SK-N-MC (cell line): ENCODE measurements at regions not wholly inside any gene's neighbourhood (a gene's known extent, or its start where the extent isn't known, plus 50 kb on each side); places are given as distances from the start of the nearest gene placed in this dataset.
A peak's percentile ranks its signal among the peaks of the same experiment; 100 is the strongest.
"Not testable (repeated sequence)": the region's sequence is repeated elsewhere in the genome, so short reads cannot be mapped to it uniquely, and the experiment has no call there.

Source experiments
- DNase-seq: peaks from one replicate; pipeline ENCODE4 v3.0.0-alpha.2; 2011; ENCODE audit warnings: low read depth, low spot score
- H3K27ac ChIP-seq: fragments of 200-600 bp; sonication (generic); 2 replicates; pipeline ENCODE4 v1.5.1; 2016; ENCODE audit warnings: mixed run types
- H3K36me3 ChIP-seq: fragments of 200-600 bp; sonication (generic); 2 replicates; pipeline ENCODE4 v1.6.1; 2017; ENCODE audit warnings: antibody characterized with exemption, low read length, mixed read lengths; ENCODE audit not compliant: insufficient read depth
- H3K4me3 ChIP-seq: fragments of 200-600 bp; sonication (generic); 2 replicates; pipeline ENCODE4 v1.5.1; 2016
- H3K9ac ChIP-seq: fragments of 200-600 bp; sonication (generic); 2 replicates; pipeline ENCODE4 v1.8.0; 2017; ENCODE audit warnings: mixed run types, mixed read lengths; ENCODE audit not compliant: insufficient read length
- H3K9me3 ChIP-seq: fragments of 200-600 bp; sonication (generic); 2 replicates; pipeline ENCODE4 v1.6.1; 2017; ENCODE audit warnings: low read depth, mild to moderate bottlenecking, antibody characterized with exemption, low read length, moderate library complexity, mixed read lengths
- EZH2 ChIP-seq: fragments of 200-600 bp; sonication (generic); IDR thresholded peaks from one replicate; pipeline ENCODE4 v1.6.1; 2017; ENCODE audit warnings: antibody characterized with exemption
- FOXP2 ChIP-seq: optimal IDR thresholded peaks from 2 replicates; pipeline ENCODE3; 2011; ENCODE audit warnings: mild to moderate bottlenecking, moderate library complexity; ENCODE audit not compliant: insufficient read depth; ENCODE audit errors: extremely low read length, control extremely low read depth
- POLR2AphosphoS5 ChIP-seq: IDR thresholded peaks from 2 replicates; pipeline ENCODE4 v1.6.1; 2012; ENCODE audit warnings: mild to moderate bottlenecking, low read depth, low read length, borderline replicate concordance

DNA sequence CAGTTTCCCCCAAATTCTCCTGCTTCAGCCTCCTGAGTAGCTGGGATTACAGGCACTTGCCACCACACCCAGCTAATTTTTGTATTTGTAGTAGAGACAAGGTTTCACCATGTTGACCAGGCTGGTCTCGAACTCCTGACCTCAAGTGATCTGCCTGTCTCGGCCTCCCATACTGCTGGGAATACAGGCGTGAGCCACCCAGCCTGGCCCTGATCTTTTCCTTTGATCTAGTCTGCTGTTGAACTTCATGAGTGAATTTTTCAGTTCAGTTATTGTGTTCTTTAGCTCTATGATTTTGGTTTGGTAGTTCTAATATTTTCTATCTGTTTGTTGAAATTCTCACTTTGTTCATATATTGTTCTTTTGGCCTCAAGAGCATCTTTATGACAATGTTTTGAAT, 83.4 kb upstream of the RAP2C start:
- not testable (repeated sequence) for H3K9me3 ChIP-seq, H3K36me3 ChIP-seq, H3K4me3 ChIP-seq, DNase-seq, H3K9ac ChIP-seq, H3K27ac ChIP-seq

DNA sequence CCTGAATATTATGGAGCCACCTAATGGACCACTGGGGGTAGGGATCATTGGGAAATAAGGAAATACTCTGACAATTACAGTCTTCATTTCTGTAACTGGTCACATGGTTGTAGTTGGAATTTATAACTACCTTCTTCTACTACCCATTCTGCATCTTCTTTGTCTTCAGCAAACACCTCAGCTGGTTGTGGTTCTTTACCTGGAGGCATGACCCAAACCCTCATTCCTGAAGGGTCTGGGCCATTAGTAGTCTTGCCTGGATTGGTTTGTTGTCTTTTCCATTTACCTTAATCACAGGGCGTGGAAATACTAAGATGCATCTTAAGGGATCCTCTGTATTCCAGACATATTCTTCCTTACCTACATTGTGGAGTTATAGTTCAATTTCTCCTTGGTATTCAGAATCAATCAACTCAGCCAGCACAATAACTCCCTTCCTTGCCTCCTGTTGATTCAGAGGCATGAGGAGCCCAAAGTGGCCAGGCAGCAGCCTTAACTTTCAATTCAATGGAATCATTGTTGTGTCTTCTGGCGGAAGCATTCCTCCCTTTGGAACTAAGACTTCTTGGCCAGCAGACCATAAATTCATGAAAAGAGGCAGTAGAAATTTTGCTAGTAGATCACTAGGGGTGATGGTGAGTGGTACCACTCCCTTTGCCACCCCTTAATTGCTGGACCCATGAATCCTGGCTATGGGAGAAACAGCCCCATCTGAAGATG, 75.7 kb upstream of the RAP2C start:
- H3K9ac ChIP-seq: no peak overlapping the region
- no peak overlapping the region for H3K4me3 ChIP-seq
- H3K27ac ChIP-seq: no peak overlapping the region
- DNase-seq: no peak
- H3K36me3 ChIP-seq: no peaks in the 10 kb centered on the region
- H3K9me3 ChIP-seq: no peaks in the 10 kb centered on the region
- TF ChIP-seq EZH2 (no peak), POLR2AphosphoS5 (no peak), FOXP2 (no peak)

DNA sequence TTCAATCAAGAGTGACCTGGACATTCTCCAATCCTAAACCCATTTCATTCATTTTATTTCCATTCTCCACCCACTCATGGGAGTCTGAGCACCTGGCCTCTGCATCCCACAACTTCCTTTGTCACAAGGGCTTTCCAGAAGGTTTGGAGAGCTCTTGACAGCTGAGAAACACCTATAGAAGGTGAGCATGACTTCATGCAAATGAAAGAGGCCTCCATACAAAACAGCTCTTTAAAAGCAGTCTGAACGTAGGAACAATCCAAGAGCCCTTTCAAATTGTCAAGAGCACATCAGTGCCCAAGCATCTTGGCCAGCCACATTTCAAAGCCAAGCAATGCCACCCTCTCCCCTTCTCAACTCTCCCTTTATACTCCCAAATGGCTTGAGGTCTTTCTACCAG, 74.9 kb upstream of the RAP2C start:
- Histone ChIP-seq H3K4me3 (no peak overlapping the region), H3K9ac (no peak overlapping the region), H3K9me3 (no peaks in the 10 kb centered on the region), H3K27ac (no peak overlapping the region), H3K36me3 (no peaks in the 10 kb centered on the region)
- no peak for DNase-seq
- TF ChIP-seq FOXP2 (no peak), EZH2 (no peak)

DNA sequence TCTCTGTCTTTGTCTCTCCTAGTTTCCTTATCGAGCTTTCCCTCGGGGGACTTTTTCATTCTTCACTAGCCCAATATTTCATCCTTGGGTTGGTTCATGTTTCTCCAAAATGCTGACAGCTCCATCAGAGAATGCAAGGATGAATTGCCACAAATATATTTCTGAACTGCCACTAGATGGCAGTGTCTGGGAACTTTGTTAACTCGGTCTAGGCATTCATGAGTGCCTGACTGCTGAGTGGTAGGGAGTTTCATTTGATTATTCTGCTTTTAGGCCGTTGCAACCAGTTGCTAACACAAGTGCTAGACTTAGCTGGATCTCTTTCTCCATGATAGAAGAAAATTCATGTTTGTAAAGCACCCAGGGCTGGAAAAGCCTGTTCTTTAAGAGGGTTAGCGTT, 73.5 kb upstream of the RAP2C start:
- Histone ChIP-seq H3K4me3 (no peak overlapping the region), H3K9ac (no peak overlapping the region), H3K36me3 (no peaks in the 10 kb centered on the region), H3K9me3 (no peaks in the 10 kb centered on the region), H3K27ac (no peak overlapping the region)
- TF ChIP-seq EZH2 (no peak), FOXP2 (no peak), POLR2AphosphoS5 (no peak)
- DNase-seq: peak; percentile 14

DNA sequence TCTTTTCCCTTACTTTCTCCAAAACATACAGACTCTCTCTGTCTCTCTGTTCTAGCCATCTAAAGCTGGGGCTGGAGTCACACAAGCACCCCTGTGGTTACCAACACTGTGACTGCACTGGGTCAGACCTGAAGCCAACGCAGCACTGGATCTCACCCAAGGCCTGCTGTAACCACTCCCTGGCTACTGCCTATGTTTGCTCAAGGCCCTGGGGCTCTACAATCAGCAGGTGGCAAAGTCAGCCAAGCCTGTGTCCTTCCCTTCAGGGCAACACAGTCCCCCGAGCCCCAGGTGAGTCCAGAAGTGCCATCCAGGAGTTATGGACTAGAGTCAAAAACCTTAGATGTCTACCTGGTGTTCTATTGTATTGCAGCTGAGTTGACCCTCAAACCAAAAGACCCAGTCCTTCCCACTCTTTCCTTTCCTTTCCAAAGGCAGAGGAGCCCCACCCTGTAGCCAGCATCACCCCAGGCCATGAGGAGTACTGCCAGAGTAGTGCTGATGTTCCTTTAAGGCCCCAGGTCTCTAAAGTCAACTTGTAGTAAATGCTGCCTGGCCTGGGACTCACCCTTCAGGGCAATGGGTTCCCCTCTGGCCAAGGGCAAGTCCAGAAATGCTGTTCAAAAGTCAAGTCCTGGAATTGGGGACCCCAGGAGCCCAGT, 58.8 kb upstream of the RAP2C start:
- no peak overlapping the region for H3K9ac ChIP-seq
- H3K27ac ChIP-seq: no peak overlapping the region
- TF ChIP-seq FOXP2: no peak
- TF ChIP-seq POLR2AphosphoS5: no peak
- TF ChIP-seq EZH2: no peak
- H3K36me3 ChIP-seq: no peaks in the 10 kb centered on the region
- DNase-seq: no peak
- H3K9me3 ChIP-seq: no peaks in the 10 kb centered on the region
- H3K4me3 ChIP-seq: no peak overlapping the region

DNA sequence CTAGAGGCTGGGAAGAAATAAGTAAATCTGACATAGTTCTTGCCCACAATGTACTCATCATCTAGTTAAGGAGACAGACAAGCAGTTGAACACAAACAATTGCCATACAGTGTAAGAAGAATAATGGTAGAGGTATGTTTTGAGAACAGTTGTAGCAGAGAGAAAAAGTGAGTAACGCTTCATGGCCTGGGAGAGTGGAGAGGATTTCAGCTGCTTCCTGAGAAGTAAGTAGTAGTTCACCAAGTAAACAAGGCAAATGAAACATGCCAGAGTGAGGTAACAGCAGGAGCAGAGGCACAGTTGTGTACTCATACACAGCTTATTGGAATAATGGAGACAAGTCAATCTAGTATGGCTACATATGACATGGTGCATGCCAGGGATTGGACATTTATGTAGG, 53.6 kb upstream of the RAP2C start:
- Histone ChIP-seq H3K4me3 (no peak overlapping the region), H3K36me3 (no peaks in the 10 kb centered on the region), H3K9ac (no peak overlapping the region), H3K27ac (no peak overlapping the region), H3K9me3 (no peaks in the 10 kb centered on the region)
- DNase-seq: no peak
- TF ChIP-seq EZH2 (no peak), FOXP2 (no peak), POLR2AphosphoS5 (no peak)

DNA sequence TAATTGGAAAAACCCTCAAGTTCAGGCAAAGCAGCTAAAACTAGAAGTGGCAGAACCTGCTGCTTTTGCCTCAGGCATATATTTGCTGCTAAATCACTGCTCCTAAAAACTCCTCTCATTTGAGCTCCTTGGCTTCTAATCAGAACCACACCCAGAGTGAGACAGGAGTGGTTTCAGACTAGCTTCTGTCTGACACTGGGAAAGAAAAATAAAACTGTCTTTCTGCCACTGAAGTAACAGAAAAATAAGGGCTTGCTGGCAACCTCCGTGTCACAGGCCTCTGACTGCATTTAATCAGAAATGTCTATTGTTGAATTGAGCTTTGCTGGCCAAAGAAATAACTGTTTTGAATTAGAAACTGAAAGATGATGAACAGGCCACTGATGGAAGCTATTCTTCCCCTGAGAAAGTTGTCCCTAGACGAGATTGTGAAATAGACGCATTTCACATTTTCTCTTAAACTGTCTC, 52.1 kb upstream of the RAP2C start:
- Histone ChIP-seq H3K27ac (no peak overlapping the region), H3K4me3 (peak overlapping the region; percentile 45)
- DNase-seq: peak; percentile 6

DNA sequence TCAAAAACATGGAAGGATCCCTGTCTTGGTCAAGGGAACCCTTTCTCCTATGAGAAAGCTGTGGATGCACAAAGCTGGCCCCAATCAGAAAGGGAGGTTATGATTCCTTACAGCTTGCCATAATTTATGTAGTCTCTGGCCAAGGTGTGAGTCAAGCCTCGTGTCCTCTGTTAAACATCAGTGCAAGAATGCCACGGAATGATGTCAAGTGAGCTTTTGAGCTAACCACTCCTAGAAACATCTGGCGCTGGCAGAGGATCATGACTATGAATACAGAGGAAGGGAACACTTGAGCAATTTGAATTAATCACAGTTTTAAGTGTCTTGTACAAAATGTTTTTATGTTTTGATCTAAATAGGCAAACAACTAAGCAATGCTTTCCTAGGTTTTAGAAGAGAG, 51.5 kb upstream of the RAP2C start:
- TF ChIP-seq FOXP2 (no peak), POLR2AphosphoS5 (no peak), EZH2 (no peak)
- no peak overlapping the region for H3K27ac ChIP-seq
- no peaks in the 10 kb centered on the region for H3K36me3 ChIP-seq
- no peak for DNase-seq
- no peak overlapping the region for H3K9ac ChIP-seq
- no peaks in the 10 kb centered on the region for H3K9me3 ChIP-seq
- H3K4me3 ChIP-seq: peak overlapping the region; percentile 45

More for the DNA sequence above, 52.1 kb upstream of the RAP2C start:
- Histone ChIP-seq H3K9me3 (no peaks in the 10 kb centered on the region), H3K36me3 (no peaks in the 10 kb centered on the region), H3K9ac (no peak overlapping the region)
- TF ChIP-seq EZH2 (no peak), POLR2AphosphoS5 (no peak), FOXP2 (no peak)

DNA sequence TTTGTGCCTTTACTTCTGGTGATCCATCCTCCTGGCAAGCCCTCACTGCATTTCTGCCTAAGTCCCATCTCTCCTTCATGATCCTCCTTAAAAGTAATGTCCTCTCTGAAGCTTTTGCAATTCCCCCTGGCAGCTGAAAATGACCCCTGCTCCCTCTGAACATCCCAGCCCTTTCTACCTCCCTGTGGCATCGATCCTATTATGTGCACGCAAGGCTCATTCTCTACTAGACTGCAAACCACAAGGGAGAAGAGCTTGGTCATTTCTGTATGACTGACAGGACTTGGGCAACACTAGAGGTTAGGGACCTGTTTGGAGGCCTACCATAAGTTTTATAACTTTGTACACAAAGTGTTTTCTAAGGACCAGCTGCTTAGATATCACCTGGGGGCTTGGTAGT, 50.8 kb upstream of the RAP2C start:
- no peak for TF ChIP-seq FOXP2
- TF ChIP-seq POLR2AphosphoS5: no peak
- TF ChIP-seq EZH2: no peak
- no peaks in the 10 kb centered on the region for H3K36me3 ChIP-seq
- DNase-seq: no peak
- no peak overlapping the region for H3K4me3 ChIP-seq
- H3K9me3 ChIP-seq: no peaks in the 10 kb centered on the region
- no peak overlapping the region for H3K9ac ChIP-seq
- no peak overlapping the region for H3K27ac ChIP-seq
